HT1080 (cell line): ENCODE measurements at regions not wholly inside any gene's neighbourhood (a gene's known extent, or its start where the extent isn't known, plus 50 kb on each side); places are given as distances from the start of the nearest gene placed in this dataset.
A peak's percentile ranks its signal among the peaks of the same experiment; 100 is the strongest.

Source experiments
- DNase-seq: peaks from one replicate; pipeline ENCODE4 v3.0.0-alpha.2; 2015; ENCODE audit warnings: low read depth

GRCh38 chr3:66800941-66801545 lies 197.1 kb upstream of the KBTBD8 start:
- peak; percentile 51 for DNase-seq

- no peak for DNase-seq
Measured at GRCh38 chr3:66803206-66803605, 194.9 kb upstream of the KBTBD8 start.

- no peak for DNase-seq
Measured at GRCh38 chr3:66803721-66804695, 194.1 kb upstream of the KBTBD8 start.

GRCh38 chr3:66808891-66809594 lies 189.1 kb upstream of the KBTBD8 start:
- DNase-seq: no peak

GRCh38 chr3:66809595-66809958 lies 188.5 kb upstream of the KBTBD8 start:
- no peak for DNase-seq

GRCh38 chr3:66812136-66812535 lies 186.0 kb upstream of the KBTBD8 start:
- peak; percentile 72 for DNase-seq

GRCh38 chr3:66812741-66813140 lies 185.4 kb upstream of the KBTBD8 start:
- DNase-seq: no peak

GRCh38 chr3:66816090-66816761 lies 181.9 kb upstream of the KBTBD8 start:
- peak; percentile 60 for DNase-seq

GRCh38 chr3:66817951-66818557 lies 180.1 kb upstream of the KBTBD8 start:
- no peak for DNase-seq

- DNase-seq: peak; percentile 24
Measured at GRCh38 chr3:66819993-66820501, 178.1 kb upstream of the KBTBD8 start.

GRCh38 chr3:66822186-66823008 lies 175.7 kb upstream of the KBTBD8 start:
- peak; percentile 47 for DNase-seq

- DNase-seq: no peak
Measured at GRCh38 chr3:66823009-66823397, 175.1 kb upstream of the KBTBD8 start.

GRCh38 chr3:66823532-66823931 lies 174.6 kb upstream of the KBTBD8 start:
- DNase-seq: no peak

- DNase-seq: no peak
Measured at GRCh38 chr3:66825375-66825774, 172.7 kb upstream of the KBTBD8 start.

GRCh38 chr3:66827726-66828125 lies 170.4 kb upstream of the KBTBD8 start:
- DNase-seq: no peak

- peak; percentile 8 for DNase-seq
Measured at GRCh38 chr3:66828303-66828702, 169.8 kb upstream of the KBTBD8 start.

GRCh38 chr3:66830301-66830700 lies 167.8 kb upstream of the KBTBD8 start:
- DNase-seq: no peak

GRCh38 chr3:66831931-66832330 lies 166.2 kb upstream of the KBTBD8 start:
- no peak for DNase-seq

- no peak for DNase-seq
Measured at GRCh38 chr3:66836363-66837152, 161.5 kb upstream of the KBTBD8 start.
